ENCODE measurements at regions not wholly inside any gene's neighbourhood (a gene's known extent, or its start where the extent isn't known, plus 50 kb on each side); places are given as distances from the start of the nearest gene placed in this dataset.

DNA sequence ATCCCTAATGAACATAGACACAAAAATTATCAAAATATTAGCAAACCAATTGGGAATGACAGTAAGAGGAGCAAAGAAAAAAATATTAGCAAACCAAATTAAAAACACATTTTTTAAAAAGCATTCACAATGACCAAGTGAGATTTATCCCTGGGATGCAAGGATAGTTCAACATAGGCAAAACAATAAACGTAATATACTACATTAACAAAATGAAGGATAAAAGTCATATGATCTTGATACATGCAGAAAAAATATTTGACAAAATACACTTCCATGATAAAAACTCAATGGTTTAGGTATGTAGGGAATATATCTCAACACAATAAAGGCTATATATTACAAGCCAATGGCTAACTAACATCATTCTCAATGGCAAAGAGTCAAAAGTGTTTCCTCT is 83.3 kb downstream of the CRPPA start:
- H4K20me1 ChIP-seq (ENCODE audit: insufficient read depth, low read length, poor library complexity, severe bottlenecking): no peaks in the 10 kb centered on the region
- no peak overlapping the region for H3K4me2 ChIP-seq (ENCODE audit: low read depth, low read length, poor library complexity, severe bottlenecking)
- peaks cover 25% of the 10 kb centered on the region for H3K9me3 ChIP-seq (ENCODE audit: insufficient read depth, low read depth, low read length)
- H3K9me2 ChIP-seq (replicated peaks; ENCODE audit: low read depth, low read length): no peaks in the 10 kb centered on the region
- H3K27me3 ChIP-seq (ENCODE audit: insufficient read depth, low read length, poor library complexity, severe bottlenecking): no peaks in the 10 kb centered on the region
- H3K4me1 ChIP-seq (ENCODE audit: insufficient read depth, low read length, poor library complexity, severe bottlenecking): peaks cover 14% of the 10 kb centered on the region
- no peak overlapping the region for H3K4me3 ChIP-seq (ENCODE audit: low read length, poor library complexity, severe bottlenecking)
- no peak for TF ChIP-seq EZH2phosphoT487 (IDR thresholded peaks at IDR 0.05; ENCODE audit: borderline replicate concordance)
- TF ChIP-seq, protein P1, sequence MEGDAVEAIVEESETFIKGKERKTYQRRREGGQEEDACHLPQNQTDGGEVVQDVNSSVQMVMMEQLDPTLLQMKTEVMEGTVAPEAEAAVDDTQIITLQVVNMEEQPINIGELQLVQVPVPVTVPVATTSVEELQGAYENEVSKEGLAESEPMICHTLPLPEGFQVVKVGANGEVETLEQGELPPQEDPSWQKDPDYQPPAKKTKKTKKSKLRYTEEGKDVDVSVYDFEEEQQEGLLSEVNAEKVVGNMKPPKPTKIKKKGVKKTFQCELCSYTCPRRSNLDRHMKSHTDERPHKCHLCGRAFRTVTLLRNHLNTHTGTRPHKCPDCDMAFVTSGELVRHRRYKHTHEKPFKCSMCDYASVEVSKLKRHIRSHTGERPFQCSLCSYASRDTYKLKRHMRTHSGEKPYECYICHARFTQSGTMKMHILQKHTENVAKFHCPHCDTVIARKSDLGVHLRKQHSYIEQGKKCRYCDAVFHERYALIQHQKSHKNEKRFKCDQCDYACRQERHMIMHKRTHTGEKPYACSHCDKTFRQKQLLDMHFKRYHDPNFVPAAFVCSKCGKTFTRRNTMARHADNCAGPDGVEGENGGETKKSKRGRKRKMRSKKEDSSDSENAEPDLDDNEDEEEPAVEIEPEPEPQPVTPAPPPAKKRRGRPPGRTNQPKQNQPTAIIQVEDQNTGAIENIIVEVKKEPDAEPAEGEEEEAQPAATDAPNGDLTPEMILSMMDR (conservative IDR thresholded peaks at IDR 0.05; ENCODE audit: low read length): no peak
- no peaks in the 10 kb centered on the region for H3K36me3 ChIP-seq (ENCODE audit: insufficient read depth, low read length)
- H3F3A ChIP-seq (ENCODE audit: low read depth): no peaks in the 10 kb centered on the region
- no peak overlapping the region for H2AFZ ChIP-seq (ENCODE audit: low read length)
- H3K79me2 ChIP-seq (ENCODE audit: insufficient read depth, low read length): no peaks in the 10 kb centered on the region
- no peak overlapping the region for H3K9ac ChIP-seq (ENCODE audit: low read depth, low read length, poor library complexity, severe bottlenecking)

DNA sequence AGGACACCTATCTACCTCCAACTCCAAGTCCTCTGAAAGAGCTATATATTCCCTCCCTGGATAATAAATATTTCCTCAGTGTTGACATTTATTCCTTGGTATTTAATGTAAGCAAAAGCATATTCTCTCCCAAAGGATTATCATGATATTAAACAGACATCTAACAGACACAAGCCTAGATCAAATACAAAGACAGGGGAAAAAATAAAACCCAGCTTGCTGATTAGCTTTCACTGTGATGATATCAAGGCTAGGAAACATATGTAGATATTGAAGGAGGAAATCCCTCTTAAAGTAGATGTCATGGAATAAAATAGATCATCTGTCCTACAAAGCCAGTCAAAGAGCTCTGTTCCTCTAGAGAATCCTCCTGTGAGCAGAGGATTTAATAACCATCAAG is 95.2 kb downstream of the CRPPA start:
- Histone ChIP-seq H3K4me3 (ENCODE audit: low read length, poor library complexity, severe bottlenecking) (no peak overlapping the region), H3K27me3 (ENCODE audit: insufficient read depth, low read length, poor library complexity, severe bottlenecking) (no peaks in the 10 kb centered on the region), H3K9me3 (ENCODE audit: insufficient read depth, low read depth, low read length) (no peaks in the 10 kb centered on the region), H3K4me2 (ENCODE audit: low read depth, low read length, poor library complexity, severe bottlenecking) (no peak overlapping the region), H3K79me2 (ENCODE audit: insufficient read depth, low read length) (no peaks in the 10 kb centered on the region), H3K4me1 (ENCODE audit: insufficient read depth, low read length, poor library complexity, severe bottlenecking) (no peaks in the 10 kb centered on the region), H3K36me3 (ENCODE audit: insufficient read depth, low read length) (no peaks in the 10 kb centered on the region), H3K9me2 (replicated peaks; ENCODE audit: low read depth, low read length) (no peaks in the 10 kb centered on the region), H3K9ac (ENCODE audit: low read depth, low read length, poor library complexity, severe bottlenecking) (no peak overlapping the region), H3F3A (ENCODE audit: low read depth) (no peaks in the 10 kb centered on the region), H4K20me1 (ENCODE audit: insufficient read depth, low read length, poor library complexity, severe bottlenecking) (no peaks in the 10 kb centered on the region), H2AFZ (ENCODE audit: low read length) (no peak overlapping the region)
- TF ChIP-seq EZH2phosphoT487 (IDR thresholded peaks at IDR 0.05; ENCODE audit: borderline replicate concordance): no peak
- TF ChIP-seq, protein P1 (conservative IDR thresholded peaks at IDR 0.05; ENCODE audit: low read length): no peak

DNA sequence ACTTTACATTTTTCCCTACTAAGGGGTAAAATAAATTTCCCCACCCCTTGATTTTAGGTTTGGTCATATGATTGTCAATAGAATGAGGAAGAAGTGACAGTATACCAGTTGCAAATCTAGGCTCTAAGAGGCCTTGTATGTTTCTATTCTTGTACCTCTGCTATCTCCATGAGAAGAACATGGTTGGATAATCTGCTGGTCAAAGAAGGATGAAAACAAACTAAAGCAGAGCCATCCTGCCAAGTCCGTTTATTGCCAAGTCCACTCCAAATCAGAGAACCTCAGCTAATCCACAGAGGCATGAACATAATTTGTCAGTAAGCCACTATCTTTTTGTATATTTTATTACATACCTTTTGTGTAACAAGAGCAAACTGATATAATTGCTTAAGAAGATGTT is 98.0 kb downstream of the CRPPA start:
- no peaks in the 10 kb centered on the region for H3K27me3 ChIP-seq (ENCODE audit: insufficient read depth, low read length, poor library complexity, severe bottlenecking)
- TF ChIP-seq EZH2phosphoT487 (IDR thresholded peaks at IDR 0.05; ENCODE audit: borderline replicate concordance): no peak
- TF ChIP-seq, protein P1 (conservative IDR thresholded peaks at IDR 0.05; ENCODE audit: low read length): no peak
- H3K4me3 ChIP-seq (ENCODE audit: low read length, poor library complexity, severe bottlenecking): no peak overlapping the region
- H3F3A ChIP-seq (ENCODE audit: low read depth): no peaks in the 10 kb centered on the region
- H2AFZ ChIP-seq (ENCODE audit: low read length): no peak overlapping the region
- no peaks in the 10 kb centered on the region for H3K36me3 ChIP-seq (ENCODE audit: insufficient read depth, low read length)
- H3K79me2 ChIP-seq (ENCODE audit: insufficient read depth, low read length): no peaks in the 10 kb centered on the region
- H3K9ac ChIP-seq (ENCODE audit: low read depth, low read length, poor library complexity, severe bottlenecking): no peak overlapping the region
- H3K4me1 ChIP-seq (ENCODE audit: insufficient read depth, low read length, poor library complexity, severe bottlenecking): peaks cover 11% of the 10 kb centered on the region
- H3K9me3 ChIP-seq (ENCODE audit: insufficient read depth, low read depth, low read length): no peaks in the 10 kb centered on the region
- no peaks in the 10 kb centered on the region for H3K9me2 ChIP-seq (replicated peaks; ENCODE audit: low read depth, low read length)
- H3K4me2 ChIP-seq (ENCODE audit: low read depth, low read length, poor library complexity, severe bottlenecking): no peak overlapping the region
- H4K20me1 ChIP-seq (ENCODE audit: insufficient read depth, low read length, poor library complexity, severe bottlenecking): no peaks in the 10 kb centered on the region
